22Rv1 (cell line): ENCODE measurements at regions not wholly inside any gene's neighbourhood (a gene's known extent, or its start where the extent isn't known, plus 50 kb on each side); places are given as distances from the start of the nearest gene placed in this dataset.

ENCODE experiments used
- H3K27ac ChIP-seq: fragments of 450-650 bp; 2 replicates; pipeline ENCODE4 v1.5.1; 2017
- ZFX ChIP-seq: fragments of 450-650 bp; IDR thresholded peaks from 2 replicates; pipeline ENCODE4 v1.6.1; 2017; ENCODE audit warnings: antibody characterized with exemption, borderline replicate concordance
- TF ChIP-seq, protein P1 (sequence below): fragments of 450-650 bp; IDR thresholded peaks from 2 replicates; pipeline ENCODE4 v1.5.1; 2017; ENCODE audit warnings: mild to moderate bottlenecking

GRCh38 chr2:100741880-100742276, 78.1 kb upstream of the NPAS2 start:
- H3K27ac ChIP-seq, result no peak overlapping the region
- TF ChIP-seq ZFX, result no peak
- TF ChIP-seq, protein P1, sequence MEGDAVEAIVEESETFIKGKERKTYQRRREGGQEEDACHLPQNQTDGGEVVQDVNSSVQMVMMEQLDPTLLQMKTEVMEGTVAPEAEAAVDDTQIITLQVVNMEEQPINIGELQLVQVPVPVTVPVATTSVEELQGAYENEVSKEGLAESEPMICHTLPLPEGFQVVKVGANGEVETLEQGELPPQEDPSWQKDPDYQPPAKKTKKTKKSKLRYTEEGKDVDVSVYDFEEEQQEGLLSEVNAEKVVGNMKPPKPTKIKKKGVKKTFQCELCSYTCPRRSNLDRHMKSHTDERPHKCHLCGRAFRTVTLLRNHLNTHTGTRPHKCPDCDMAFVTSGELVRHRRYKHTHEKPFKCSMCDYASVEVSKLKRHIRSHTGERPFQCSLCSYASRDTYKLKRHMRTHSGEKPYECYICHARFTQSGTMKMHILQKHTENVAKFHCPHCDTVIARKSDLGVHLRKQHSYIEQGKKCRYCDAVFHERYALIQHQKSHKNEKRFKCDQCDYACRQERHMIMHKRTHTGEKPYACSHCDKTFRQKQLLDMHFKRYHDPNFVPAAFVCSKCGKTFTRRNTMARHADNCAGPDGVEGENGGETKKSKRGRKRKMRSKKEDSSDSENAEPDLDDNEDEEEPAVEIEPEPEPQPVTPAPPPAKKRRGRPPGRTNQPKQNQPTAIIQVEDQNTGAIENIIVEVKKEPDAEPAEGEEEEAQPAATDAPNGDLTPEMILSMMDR, result no peak

GRCh38 chr2:100742277-100743254, 77.4 kb upstream of the NPAS2 start:
- no peak overlapping the region for H3K27ac ChIP-seq
- TF ChIP-seq, protein P1, result no peak
- TF ChIP-seq ZFX, result no peak

DNA sequence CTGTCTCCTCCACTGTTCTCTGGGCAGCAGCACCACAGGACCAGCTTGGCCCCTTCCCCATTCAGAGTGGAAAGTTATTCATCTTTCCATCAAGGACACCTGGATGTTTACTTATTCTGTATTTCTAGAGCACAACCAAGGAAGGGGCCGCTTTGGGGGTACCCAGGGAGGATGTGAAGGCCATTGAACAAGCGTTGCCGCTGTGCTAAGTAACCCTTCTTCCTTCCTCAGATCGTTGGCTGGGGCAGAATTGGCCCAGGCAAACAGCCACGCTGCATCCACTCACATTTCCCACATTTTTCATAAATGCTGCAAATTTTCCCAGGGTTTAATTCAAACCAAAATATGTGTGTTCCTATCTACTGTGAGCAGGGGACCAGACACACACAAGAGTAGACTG, 76.2 kb upstream of the NPAS2 start:
- no peak for TF ChIP-seq ZFX
- TF ChIP-seq, protein P1, result no peak
- H3K27ac ChIP-seq, result no peak overlapping the region

DNA sequence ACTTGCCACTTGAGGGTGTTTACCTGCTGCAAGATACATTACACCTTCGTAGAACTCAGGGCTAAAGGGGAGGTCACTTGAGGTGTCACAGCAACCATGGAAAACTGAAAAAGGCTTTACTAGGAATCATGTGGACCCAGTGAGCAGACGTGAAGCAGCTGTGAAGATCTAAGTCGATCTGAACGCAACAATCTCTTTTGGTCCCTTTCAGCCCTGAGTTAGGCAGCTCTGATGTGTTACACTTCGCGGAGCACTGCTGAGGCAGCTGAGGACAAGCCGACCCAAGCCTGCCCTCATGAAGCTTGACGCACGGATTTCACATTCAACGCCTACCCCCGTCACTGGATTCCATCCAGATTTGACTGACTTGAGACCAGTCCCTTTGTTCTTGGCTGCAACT, 75.8 kb upstream of the NPAS2 start:
- H3K27ac ChIP-seq, result no peak overlapping the region
- no peak for TF ChIP-seq ZFX
- TF ChIP-seq, protein P1, result no peak

DNA sequence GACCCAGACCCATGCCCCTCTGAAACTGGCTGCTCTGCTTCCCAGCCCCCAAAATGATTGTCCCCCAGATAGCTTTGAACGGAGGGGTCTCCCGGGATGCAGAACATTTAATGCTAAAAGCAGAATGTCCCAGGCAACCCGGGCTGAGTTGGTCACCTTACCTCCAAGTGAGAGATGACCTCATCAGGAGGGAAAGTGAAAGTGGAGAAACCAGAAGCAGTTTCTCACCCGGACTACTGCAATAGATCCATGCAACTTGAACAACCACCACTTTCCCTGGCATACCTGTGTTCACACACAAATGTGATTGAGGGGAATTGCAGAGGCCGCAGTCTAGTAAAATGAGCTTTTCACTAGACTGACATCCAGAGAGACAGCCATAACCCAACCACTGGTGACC, 75.3 kb upstream of the NPAS2 start:
- no peak for TF ChIP-seq ZFX
- TF ChIP-seq, protein P1, result no peak
- H3K27ac ChIP-seq, result no peak overlapping the region

GRCh38 chr2:100745604-100746003, 74.3 kb upstream of the NPAS2 start:
- no peak for TF ChIP-seq ZFX
- TF ChIP-seq, protein P1, result no peak
- no peak overlapping the region for H3K27ac ChIP-seq

DNA sequence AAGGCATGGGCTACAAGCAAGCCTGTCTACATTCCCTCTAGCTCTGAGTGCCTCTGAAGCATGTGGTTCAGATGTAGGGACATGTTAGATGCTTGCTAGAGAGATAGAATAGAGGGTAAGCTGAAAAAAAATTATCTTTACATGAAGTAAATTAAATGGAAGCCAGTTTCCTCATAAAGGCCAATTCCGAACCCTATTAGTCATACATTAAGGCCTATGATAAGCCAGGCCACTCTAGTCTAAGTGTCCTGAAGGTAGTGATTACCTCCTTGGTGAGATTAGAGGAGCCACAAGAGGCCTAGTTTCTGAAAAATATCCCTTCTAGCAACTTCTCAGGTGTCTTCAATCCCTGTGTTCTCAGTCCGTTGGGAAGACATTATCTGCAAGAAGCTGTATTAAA, 72.4 kb upstream of the NPAS2 start:
- TF ChIP-seq ZFX, result no peak
- TF ChIP-seq, protein P1, result no peak
- no peak overlapping the region for H3K27ac ChIP-seq
